HG03460 (cell line): ENCODE measurements at regions not wholly inside any gene's neighbourhood (a gene's known extent, or its start where the extent isn't known, plus 50 kb on each side); places are given as distances from the start of the nearest gene placed in this dataset.
"Not testable (repeated sequence)": the region's sequence is repeated elsewhere in the genome, so short reads cannot be mapped to it uniquely, and the experiment has no call there.

Experiments
- ATAC-seq: cut with Tn5 transposase; IDR thresholded peaks from one replicate; pipeline ENCODE4 v1.9.1; 2021; ENCODE audit not compliant: unreplicated experiment

DNA sequence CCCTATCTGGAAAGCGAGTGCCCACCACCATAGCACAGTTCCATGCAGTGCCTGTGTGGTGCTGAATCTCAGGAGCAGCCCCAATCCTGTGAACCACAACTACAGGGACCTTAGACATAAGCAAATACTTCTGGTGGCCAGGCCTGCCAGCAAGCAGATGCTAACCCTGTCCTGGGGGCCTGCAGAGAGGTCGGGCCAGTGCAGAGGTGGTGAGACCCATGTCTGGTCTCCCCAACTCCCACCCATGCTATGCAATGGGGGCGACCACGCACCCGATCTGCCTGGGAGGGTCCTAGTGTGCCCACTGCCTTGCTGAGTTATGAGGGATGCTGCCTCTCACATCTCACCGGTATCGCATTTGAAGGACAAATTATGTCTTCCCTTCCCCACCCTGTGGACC, 151.6 kb upstream of the ZNF337 start:
- no peak for ATAC-seq

DNA sequence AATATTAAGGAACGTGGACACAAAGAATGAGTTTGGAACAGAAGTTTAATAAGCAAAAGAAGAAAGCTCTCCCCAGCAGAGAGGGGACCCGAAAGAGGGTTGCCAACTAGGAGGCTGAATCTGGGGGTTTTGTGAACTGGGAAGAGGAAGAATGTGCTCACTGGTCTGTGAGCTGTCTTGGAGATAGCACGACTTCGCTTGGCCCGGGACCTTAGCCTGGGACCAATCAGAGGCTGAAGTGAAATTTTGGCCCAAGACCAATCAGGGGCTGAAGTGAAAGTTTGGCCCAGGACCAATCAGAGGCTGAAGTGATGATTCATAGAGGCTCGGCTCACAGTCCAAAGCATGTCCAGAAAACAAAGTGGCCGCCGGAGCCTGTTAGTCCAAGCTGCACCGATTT, 148.0 kb upstream of the ZNF337 start:
- not testable (repeated sequence) for ATAC-seq

DNA sequence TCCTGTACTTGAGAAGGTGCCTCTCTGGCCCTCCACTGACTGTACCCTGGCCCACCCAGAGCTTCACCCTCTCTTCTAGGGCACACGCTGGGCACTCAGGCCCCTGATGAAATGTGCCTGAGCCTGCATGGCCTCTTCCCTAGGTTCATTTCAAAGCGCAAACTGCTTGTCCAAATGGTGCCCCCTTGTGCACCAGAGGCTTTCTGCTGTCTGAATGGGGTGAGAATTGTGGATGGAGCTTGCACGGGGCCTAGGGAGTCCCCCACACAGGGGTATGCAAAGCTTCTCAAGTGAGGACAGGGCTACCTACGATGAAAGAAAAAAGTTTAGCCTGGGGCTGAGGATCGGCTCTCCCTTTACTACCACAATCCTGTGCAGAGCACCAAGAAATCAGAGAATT, 116.9 kb upstream of the ZNF337 start:
- ATAC-seq: not testable (repeated sequence)

GRCh38 chr20:25798174-25798993, 101.7 kb upstream of the ZNF337 start:
- not testable (repeated sequence) for ATAC-seq

- not testable (repeated sequence) for ATAC-seq
These were observed 100.4 kb upstream of the ZNF337 start for GRCh38 chr20:25797062-25797461.

GRCh38 chr20:25777241-25777640, 80.6 kb upstream of the ZNF337 start:
- not testable (repeated sequence) for ATAC-seq

DNA sequence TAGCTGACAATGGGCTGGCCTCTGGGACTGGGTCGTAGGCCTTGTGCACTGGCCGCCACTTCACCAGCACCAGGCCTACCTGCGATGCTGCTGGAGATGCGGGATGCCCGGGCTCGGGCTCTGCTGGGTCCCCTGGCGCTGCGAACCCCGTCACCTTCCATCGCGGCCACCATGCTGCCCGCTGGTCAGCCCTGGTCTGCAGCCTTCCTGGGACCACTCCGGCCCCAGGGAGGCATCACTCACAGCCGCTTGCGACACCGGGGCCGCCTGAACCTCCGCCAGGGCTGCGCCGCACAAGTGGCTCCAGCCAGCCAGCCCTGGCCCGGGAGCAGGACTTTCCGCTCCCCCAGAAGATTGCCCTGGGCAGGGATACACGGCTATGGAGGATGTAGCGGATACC, 78.1 kb upstream of the ZNF337 start:
- ATAC-seq: not testable (repeated sequence)

DNA sequence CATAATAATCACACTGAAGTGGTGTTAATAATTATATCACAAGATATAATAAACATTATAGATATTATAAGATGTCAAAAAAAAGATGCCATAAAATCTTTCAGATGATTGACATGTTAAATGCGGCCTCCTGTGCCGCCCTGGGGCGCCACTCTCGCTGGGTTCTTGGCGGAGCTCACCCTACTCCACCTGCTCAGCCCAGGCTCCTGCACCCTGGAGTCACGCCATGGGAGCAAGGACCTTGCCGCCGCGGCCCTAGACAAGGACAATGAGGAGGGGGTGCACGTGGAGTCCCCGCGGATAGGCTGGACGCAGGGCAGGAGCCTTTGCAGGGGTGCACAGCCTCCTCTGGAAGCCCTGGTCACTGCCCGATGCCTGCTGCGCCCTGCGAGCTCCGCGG, 77.5 kb upstream of the ZNF337 start:
- not testable (repeated sequence) for ATAC-seq

DNA sequence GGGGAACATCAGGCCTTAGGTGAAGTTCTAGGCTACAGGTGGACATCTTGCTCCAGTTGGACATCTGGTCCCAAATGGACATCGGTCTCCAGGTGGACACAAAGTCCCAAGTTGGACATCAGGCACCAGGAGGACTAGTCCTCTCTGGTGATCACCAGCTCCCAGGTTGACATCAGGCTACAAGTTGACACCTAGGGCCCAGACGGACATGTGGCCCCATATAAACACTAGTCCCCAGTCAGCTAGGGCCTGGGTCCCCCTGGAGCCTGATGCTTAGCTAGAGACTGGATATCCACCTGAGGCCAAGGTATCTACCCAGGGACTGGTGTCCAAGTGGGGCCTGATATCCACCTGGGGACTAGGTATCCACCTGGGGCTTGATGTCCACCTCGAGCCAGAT, 75.8 kb upstream of the ZNF337 start:
- ATAC-seq: not testable (repeated sequence)

- not testable (repeated sequence) for ATAC-seq
These were observed 75.2 kb upstream of the ZNF337 start for GRCh38 chr20:25771818-25772217.

DNA sequence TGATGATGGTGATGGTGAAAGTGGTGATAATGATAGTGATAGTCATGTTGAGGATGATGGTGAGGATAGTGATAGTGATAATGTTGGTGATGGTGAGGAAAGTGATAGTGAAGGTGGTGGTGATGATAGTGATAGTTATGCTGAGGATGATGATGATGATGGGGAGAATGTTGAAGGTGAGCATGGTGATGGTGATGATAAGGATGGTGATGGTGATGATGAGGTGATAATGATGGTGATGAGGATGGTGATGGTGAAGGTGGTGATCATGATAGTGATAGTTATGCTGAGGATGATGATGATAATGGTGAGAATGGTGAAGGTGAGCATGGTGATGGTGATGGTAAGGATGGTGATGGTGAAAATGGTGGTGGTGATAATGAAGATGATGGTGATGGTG, 64.9 kb upstream of the ZNF337 start:
- no peak for ATAC-seq

DNA sequence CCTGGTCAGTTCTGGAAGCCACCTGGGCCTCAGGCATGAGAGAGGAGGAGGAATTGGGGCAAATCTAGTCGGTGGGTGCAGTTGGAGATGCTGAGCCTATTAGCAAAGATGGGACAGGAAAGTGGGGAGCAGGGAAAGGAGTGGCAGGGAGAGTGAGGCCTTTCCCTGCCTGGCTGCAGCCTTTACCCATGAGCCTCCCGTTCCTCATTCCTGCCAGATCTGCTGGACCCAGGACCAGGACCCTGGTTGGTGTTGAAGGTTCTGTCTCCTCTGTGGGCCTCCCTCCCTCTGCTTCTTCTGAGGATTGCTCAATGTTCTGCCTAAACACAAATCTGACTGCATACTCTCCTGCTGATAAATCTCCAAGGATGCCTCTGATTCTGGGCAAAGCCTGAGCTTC, 64.4 kb upstream of the ZNF337 start:
- not testable (repeated sequence) for ATAC-seq

GRCh38 chr20:25750765-25751696, 54.4 kb upstream of the ZNF337 start:
- ATAC-seq: peak; percentile 91

DNA sequence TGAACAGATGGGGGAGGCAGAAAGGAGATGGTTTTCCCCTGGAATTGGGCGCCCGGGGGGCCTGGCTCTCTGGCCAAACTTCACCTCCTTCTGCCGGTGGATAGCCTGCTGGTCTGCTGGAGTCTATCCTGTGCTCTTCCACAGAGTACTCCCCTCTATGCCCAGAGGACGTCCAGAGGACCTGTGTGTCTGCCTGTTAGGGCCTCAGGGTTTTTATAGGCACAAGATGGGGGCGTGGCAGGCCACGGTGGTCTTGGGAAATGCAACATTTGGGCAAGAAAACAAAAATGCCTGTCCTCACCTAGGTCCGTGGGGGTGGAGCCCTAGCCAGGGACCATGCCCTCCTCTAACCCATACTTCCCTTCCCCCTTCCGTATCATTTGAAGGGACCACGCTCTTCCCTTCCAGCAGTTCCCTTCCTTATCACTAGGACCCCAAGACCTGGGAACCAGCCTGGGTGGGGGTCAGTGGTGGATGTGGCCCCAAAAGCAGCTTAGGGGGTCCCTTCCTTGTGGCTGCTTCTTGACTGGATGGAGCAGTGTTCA, 53.6 kb upstream of the ZNF337 start:
- ATAC-seq: no peak

- ATAC-seq: no peak
These were observed 53.0 kb upstream of the ZNF337 start for GRCh38 chr20:25749649-25750048.
